ENCODE measurements at regions not wholly inside any gene's neighbourhood (a gene's known extent, or its start where the extent isn't known, plus 50 kb on each side); places are given as distances from the start of the nearest gene placed in this dataset.
A peak's percentile ranks its signal among the peaks of the same experiment; 100 is the strongest.
"Not testable (repeated sequence)": the region's sequence is repeated elsewhere in the genome, so short reads cannot be mapped to it uniquely, and the experiment has no call there.

DNA sequence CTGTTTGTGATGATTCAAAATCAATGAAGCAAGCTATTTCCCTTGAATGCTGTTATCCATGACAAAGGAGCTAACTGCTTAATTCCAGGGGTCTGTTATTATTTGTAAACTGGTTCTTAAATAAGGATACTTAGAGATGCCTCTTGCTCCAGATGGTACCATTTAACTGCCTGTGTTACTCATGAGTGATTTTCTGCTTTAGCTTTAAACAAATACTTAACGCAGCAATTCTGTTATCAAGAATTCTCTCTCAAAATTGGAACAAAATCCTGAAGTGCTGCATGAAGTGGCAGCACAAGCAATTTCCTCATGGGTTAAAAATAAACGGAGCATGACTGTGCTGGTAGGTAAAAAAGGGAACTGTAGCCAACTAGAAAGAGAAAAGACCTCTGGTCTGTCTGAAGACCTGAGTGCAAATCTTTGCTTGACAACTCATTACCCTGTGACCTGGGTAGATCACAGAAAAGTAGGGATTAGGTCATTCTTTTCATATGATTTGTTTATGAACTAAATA lies 62.5 kb upstream of the GBE1 start:
- ATAC-seq (peak; percentile 93), DNase-seq (peak in 1 of 4 donors; percentile 5)
- TF ChIP-seq, protein P1, sequence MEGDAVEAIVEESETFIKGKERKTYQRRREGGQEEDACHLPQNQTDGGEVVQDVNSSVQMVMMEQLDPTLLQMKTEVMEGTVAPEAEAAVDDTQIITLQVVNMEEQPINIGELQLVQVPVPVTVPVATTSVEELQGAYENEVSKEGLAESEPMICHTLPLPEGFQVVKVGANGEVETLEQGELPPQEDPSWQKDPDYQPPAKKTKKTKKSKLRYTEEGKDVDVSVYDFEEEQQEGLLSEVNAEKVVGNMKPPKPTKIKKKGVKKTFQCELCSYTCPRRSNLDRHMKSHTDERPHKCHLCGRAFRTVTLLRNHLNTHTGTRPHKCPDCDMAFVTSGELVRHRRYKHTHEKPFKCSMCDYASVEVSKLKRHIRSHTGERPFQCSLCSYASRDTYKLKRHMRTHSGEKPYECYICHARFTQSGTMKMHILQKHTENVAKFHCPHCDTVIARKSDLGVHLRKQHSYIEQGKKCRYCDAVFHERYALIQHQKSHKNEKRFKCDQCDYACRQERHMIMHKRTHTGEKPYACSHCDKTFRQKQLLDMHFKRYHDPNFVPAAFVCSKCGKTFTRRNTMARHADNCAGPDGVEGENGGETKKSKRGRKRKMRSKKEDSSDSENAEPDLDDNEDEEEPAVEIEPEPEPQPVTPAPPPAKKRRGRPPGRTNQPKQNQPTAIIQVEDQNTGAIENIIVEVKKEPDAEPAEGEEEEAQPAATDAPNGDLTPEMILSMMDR (IDR thresholded peaks at IDR 0.05) = no peak
- Histone ChIP-seq H3K27ac (peak overlapping the region in 1 of 2 donors; percentile 25), H3K4me1 (peaks cover 0 to 16% of the 10 kb centered on the region in 2 donors), H3K4me3 (no peak overlapping the region), H3K9me3 (no peaks in the 10 kb centered on the region), H3K36me3 (no peaks in the 10 kb centered on the region), H3K27me3 (no peaks in the 10 kb centered on the region)
- intact Hi-C loops (cut with DNase I) = no loop called here

DNA sequence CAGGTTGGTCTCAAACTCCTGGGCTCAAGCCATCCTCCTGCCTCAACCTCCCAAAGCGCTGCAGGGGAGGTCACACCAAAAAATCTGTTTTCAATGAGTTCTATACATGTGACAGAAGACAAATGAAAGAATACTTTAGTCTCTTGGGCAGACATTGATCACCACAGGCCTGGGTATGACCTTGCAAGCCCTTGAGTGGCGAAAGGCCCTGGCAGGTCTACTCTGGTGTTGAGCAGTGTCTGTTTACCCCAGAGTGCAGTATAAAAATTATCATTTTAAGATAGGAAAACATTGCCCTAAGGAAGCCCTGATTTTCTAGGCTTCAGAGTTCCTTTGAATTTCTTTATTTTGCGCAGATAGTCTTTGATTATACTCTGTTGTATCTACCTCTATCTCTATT lies 61.6 kb upstream of the GBE1 start:
- no peak for ATAC-seq
- intact Hi-C loops (cut with DNase I) = no loop called here
- H3K27me3 ChIP-seq = no peaks in the 10 kb centered on the region
- H3K9me3 ChIP-seq = no peaks in the 10 kb centered on the region
- no peak for DNase-seq
- peaks cover 0 to 16% of the 10 kb centered on the region in 2 donors for H3K4me1 ChIP-seq
- no peak overlapping the region for H3K4me3 ChIP-seq
- TF ChIP-seq, protein P1 (IDR thresholded peaks at IDR 0.05) = no peak
- no peak overlapping the region for H3K27ac ChIP-seq
- H3K36me3 ChIP-seq = no peaks in the 10 kb centered on the region

DNA sequence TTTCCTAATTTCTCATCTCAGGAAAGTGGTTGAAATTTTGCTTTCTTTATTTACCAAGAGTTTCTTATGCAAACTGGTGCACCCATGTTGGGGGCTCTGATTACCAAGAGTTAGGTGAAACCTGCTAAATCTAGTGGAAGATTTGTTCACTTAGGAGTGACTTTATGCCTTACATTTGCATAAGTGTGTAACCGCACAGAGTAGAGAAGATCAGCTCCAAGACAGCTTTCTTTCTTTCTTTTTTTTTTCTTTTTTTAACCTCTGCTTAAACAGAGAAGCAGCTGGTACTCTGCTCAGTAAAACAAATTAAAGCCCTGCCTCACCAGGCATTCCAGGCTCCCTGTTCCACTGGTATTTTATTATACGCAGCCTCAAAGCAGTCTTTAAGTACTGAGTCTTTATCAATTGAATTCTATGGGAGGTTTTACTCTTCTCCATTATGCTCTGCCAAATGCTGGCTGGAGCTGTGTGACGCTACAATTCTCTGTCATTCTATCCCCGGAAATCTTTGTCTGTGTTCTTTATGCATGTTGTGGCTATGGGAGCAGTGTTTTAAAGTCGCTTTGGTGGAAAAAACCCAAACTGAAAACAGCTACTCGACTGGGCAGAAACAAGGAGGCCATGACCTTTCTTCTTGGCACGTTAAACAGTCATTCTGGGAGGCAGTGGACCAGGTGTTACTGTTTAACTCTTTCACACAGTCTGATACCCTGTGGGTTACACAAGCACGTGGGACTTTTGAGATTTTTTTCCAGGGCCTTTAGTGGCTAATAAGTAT lies 55.2 kb upstream of the GBE1 start:
- intact Hi-C loops (cut with DNase I) = no loop called here
- Histone ChIP-seq H3K4me3 (no peak overlapping the region), H3K9me3 (peaks cover 0 to 3% of the 10 kb centered on the region in 2 donors), H3K4me1 (no peaks in the 10 kb centered on the region), H3K36me3 (no peaks in the 10 kb centered on the region), H3K27me3 (no peaks in the 10 kb centered on the region), H3K27ac (no peak overlapping the region)
- DNase-seq (peak in 1 of 4 donors; percentile 19), ATAC-seq (peak; percentile 66)
- TF ChIP-seq, protein P1 (IDR thresholded peaks at IDR 0.05) = no peak

DNA sequence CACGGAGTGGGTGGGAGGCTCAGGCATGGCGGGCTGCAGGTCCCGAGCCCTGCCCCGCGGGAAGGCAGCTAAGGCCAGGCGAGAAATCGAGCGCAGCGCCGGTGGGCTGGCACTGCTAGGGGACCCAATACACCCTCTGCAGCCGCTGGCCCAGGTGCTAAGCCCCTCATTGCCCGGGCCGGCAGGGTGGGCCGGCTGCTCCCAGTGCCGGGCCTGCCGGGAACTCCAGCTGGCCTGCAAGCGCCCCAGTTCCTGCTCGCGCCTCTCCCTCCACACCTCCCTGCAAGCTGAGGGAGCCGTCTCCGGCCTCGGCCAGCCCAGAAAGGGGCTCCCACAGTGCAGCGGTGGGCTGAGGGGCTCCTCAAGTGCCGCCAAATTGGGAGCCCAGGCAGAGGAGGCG lies 50.7 kb upstream of the GBE1 start:
- intact Hi-C loops (cut with DNase I); H3K9me3 ChIP-seq: not testable (repeated sequence)

More for the DNA sequence above, 50.7 kb upstream of the GBE1 start:
- H3K36me3 ChIP-seq, H3K27ac ChIP-seq, ATAC-seq, H3K4me1 ChIP-seq, H3K27me3 ChIP-seq, H3K4me3 ChIP-seq: not testable (repeated sequence)
- DNase-seq = peak in 1 of 4 donors; percentile 71

Measured in left lung (tissue), 4 donors.